Upper lobe of left lung (tissue), 4 donors: ENCODE measurements at regions not wholly inside any gene's neighbourhood (a gene's known extent, or its start where the extent isn't known, plus 50 kb on each side); places are given as distances from the start of the nearest gene placed in this dataset.

Experiments used
- EP300 ChIP-seq, 4 donors: sonication (generic); formaldehyde crosslinking; IDR thresholded peaks; one replicate each; pipeline ENCODE4 v1.5.1; 2017; ENCODE audit warnings: antibody characterized with exemption in 4 of 4, control low read depth in 2 of 4
- TF ChIP-seq, protein P1 (sequence below), 6 experiments: fragments of 450-650 bp in 4 of 6; fragments of 200-600 bp in 2 of 6; sonication (generic) in 2 of 6; IDR thresholded peaks; one replicate each; pipeline ENCODE4 v1.5.1; 2016 to 2019; ENCODE audit warnings: antibody characterized with exemption in 6 of 6

DNA sequence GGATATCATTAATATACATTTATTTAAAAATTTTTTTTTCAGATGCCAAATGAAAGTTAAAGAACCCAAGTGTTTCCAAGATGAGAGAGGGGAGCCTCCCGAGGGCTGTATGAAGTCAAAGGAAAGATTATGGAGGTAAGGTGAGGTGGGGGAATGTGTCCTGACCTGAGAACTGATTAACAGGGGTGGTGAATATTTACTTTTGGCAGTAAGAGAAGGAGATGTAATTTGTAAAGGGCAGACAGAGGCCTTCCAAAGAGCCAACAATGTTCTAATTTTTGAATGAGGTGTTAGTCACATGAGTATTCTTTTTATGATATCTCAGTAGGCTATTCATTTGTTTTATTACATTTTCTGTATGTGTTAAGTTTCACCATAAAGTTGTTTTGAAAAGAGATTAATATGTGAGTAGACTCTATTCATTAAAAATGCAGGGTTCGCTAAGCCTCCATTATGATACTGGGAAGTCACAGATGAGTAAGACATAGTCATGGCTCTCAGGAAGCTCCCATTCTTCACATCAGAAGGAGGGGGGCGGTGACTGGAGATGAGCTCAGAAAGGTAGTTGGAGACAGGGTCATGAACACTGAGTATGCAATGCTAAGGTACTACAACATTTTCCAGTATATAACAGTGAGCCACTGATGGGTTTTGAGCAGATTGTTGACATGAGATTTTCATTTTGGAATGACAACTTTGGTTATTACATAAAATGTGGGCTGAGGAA lies 62.4 kb upstream of the TNFSF18 start:
- TF ChIP-seq, protein P1, sequence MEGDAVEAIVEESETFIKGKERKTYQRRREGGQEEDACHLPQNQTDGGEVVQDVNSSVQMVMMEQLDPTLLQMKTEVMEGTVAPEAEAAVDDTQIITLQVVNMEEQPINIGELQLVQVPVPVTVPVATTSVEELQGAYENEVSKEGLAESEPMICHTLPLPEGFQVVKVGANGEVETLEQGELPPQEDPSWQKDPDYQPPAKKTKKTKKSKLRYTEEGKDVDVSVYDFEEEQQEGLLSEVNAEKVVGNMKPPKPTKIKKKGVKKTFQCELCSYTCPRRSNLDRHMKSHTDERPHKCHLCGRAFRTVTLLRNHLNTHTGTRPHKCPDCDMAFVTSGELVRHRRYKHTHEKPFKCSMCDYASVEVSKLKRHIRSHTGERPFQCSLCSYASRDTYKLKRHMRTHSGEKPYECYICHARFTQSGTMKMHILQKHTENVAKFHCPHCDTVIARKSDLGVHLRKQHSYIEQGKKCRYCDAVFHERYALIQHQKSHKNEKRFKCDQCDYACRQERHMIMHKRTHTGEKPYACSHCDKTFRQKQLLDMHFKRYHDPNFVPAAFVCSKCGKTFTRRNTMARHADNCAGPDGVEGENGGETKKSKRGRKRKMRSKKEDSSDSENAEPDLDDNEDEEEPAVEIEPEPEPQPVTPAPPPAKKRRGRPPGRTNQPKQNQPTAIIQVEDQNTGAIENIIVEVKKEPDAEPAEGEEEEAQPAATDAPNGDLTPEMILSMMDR (IDR thresholded peaks at IDR 0.05) = no peak
- TF ChIP-seq EP300 (IDR thresholded peaks at IDR 0.05) = no peak
